Small intestine (tissue), 7 donors: ENCODE measurements at regions not wholly inside any gene's neighbourhood (a gene's known extent, or its start where the extent isn't known, plus 50 kb on each side); places are given as distances from the start of the nearest gene placed in this dataset.

Source experiments
- DNase-seq, 2 donors: peaks; one replicate each; pipeline versions ENCODE4 v3.0.0 to v3.0.0-alpha.2; 2013
- FAIRE-seq: peaks from 2 replicates; lab custom pipeline; 2012; peaks lifted over from hg19 to GRCh38; lab: Jason Lieb, UNC
- H3K27ac ChIP-seq, 3 donors: one replicate each; pipeline ENCODE4 v1.5.1; 2013; ENCODE audit warnings: low read length in 2 of 3, mild to moderate bottlenecking in 2 of 3, control low read depth in 1 of 3, inconsistent platforms in 1 of 3, low read depth in 1 of 3, moderate library complexity in 1 of 3
- H3K27me3 ChIP-seq, 3 donors: one replicate each; pipeline ENCODE4 v1.6.1; 2013; ENCODE audit warnings: low read length in 3 of 3, inconsistent platforms in 1 of 3; ENCODE audit not compliant: control insufficient read depth in 3 of 3, insufficient read depth in 3 of 3
- H3K36me3 ChIP-seq, 3 donors: one replicate each; pipeline ENCODE4 v1.6.1; 2013; ENCODE audit warnings: low read length in 3 of 3, inconsistent platforms in 1 of 3, low read depth in 1 of 3, mild to moderate bottlenecking in 1 of 3, moderate library complexity in 1 of 3; ENCODE audit not compliant: control insufficient read depth in 3 of 3, insufficient read depth in 2 of 3
- H3K4me1 ChIP-seq, 3 donors: one replicate each; pipeline ENCODE4 v1.6.1; 2013; ENCODE audit warnings: low read length in 2 of 3, inconsistent platforms in 1 of 3, low read depth in 1 of 3, mild to moderate bottlenecking in 1 of 3, moderate library complexity in 1 of 3; ENCODE audit not compliant: control insufficient read depth in 3 of 3, insufficient read depth in 2 of 3
- H3K4me3 ChIP-seq, 3 donors: one replicate each; pipeline ENCODE4 v1.5.1; 2013; ENCODE audit warnings: low read length in 3 of 3, control low read depth in 1 of 3, inconsistent platforms in 1 of 3, low read depth in 1 of 3, mild to moderate bottlenecking in 1 of 3, moderate library complexity in 1 of 3
- H3K9me3 ChIP-seq, 2 donors: one replicate each; pipeline ENCODE4 v1.6.1; 2013; ENCODE audit warnings: low read depth in 1 of 2, low read length in 1 of 2; ENCODE audit not compliant: control insufficient read depth in 2 of 2, insufficient read depth in 1 of 2
- WGBS, 3 donors: extraction: QIAGEN DNeasy Blood & Tissue Kit; methylation state at CpG; one replicate each; pipeline ENCODE4 v1.1.7; 2013; 5-methylcytosine and 5-hydroxymethylcytosine counted together
- donor health status: healthy with polysubstance abuse.
- donor health status: control.
- donor health status: control.
- donor health status: Bipolar disorder and iron deficiency.
- donor health status: healthy.

- Histone ChIP-seq H3K4me1 (no peaks in the 10 kb centered on the region), H3K27ac (no peak overlapping the region)
- FAIRE-seq, result no peak
These were observed 160.9 kb upstream of the NPY start for GRCh38 chr7:24123076-24123475.

GRCh38 chr7:24125765-24126164 is 158.2 kb upstream of the NPY start:
- peak in 1 of 2 donors; percentile 12 for DNase-seq
- no peak for FAIRE-seq
- Histone ChIP-seq H3K4me1 (peaks cover 0 to 4% (median 0%) of the 10 kb centered on the region in 3 donors), H3K27ac (no peak overlapping the region), H3K9me3 (no peaks in the 10 kb centered on the region), H3K27me3 (no peaks in the 10 kb centered on the region), H3K4me3 (no peak overlapping the region), H3K36me3 (no peaks in the 10 kb centered on the region)
- WGBS, 3 donors, result 83 to 91% (median 85%) methylated on average over 1 of the region's 1 CpG

More at GRCh38 chr7:24123076-24123475, 160.9 kb upstream of the NPY start:
- Histone ChIP-seq H3K36me3 (no peaks in the 10 kb centered on the region), H3K9me3 (peaks cover 0 to 1% of the 10 kb centered on the region in 2 donors), H3K27me3 (no peaks in the 10 kb centered on the region), H3K4me3 (no peak overlapping the region)
- DNase-seq, result no peak

GRCh38 chr7:24127930-24128329 is 156.1 kb upstream of the NPY start:
- H3K27ac ChIP-seq, result no peak overlapping the region
- H3K36me3 ChIP-seq, result no peaks in the 10 kb centered on the region
- 76 to 79% (median 79%) methylated on average over 3 of the region's 3 CpGs for WGBS, 3 donors
- no peak overlapping the region for H3K4me3 ChIP-seq
- H3K9me3 ChIP-seq, result no peaks in the 10 kb centered on the region
- FAIRE-seq, result no peak
- no peaks in the 10 kb centered on the region for H3K27me3 ChIP-seq
- H3K4me1 ChIP-seq, result peaks cover 0 to 4% (median 0%) of the 10 kb centered on the region in 3 donors
- DNase-seq, result no peak

DNA sequence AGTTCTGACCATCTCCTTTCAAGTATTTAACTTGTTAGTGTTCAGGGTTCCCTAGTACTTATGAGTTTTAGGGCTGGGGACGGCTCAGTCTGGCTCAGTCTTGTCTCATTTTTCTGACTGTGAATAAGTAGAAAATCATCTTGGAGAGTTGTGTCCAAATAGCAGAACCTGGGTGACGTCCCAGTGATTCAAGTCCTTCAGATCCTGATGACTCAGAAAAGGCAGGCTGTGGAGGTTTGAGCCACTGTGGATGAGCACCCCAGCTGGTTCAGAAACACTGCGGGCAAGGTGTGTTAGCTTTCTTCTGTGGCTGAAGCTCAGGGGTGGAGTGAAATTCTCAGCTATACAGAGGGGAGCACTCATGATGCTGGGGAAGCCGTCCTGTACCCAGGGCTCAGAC is 154.4 kb upstream of the NPY start:
- WGBS, 3 donors, result 82 to 87% (median 87%) methylated on average over 4 of the region's 4 CpGs
- FAIRE-seq, result no peak

GRCh38 chr7:24130631-24131030 is 153.4 kb upstream of the NPY start:
- Histone ChIP-seq H3K4me1 (peaks cover 4 to 20% (median 4%) of the 10 kb centered on the region in 3 donors), H3K4me3 (no peak overlapping the region), H3K27ac (no peak overlapping the region), H3K36me3 (no peaks in the 10 kb centered on the region), H3K27me3 (no peaks in the 10 kb centered on the region), H3K9me3 (no peaks in the 10 kb centered on the region)
- no peak for FAIRE-seq
- peak in 1 of 2 donors; percentile 59 for DNase-seq

More for the DNA sequence above, 154.4 kb upstream of the NPY start:
- Histone ChIP-seq H3K27me3 (no peaks in the 10 kb centered on the region), H3K4me3 (no peak overlapping the region), H3K36me3 (no peaks in the 10 kb centered on the region), H3K27ac (no peak overlapping the region), H3K9me3 (no peaks in the 10 kb centered on the region), H3K4me1 (peaks cover 0 to 11% (median 0%) of the 10 kb centered on the region in 3 donors)
- DNase-seq, result no peak

GRCh38 chr7:24133691-24134090 is 150.3 kb upstream of the NPY start:
- Histone ChIP-seq H3K27ac (no peak overlapping the region), H3K4me1 (peaks cover 4 to 20% (median 4%) of the 10 kb centered on the region in 3 donors), H3K36me3 (no peaks in the 10 kb centered on the region), H3K9me3 (no peaks in the 10 kb centered on the region), H3K27me3 (no peaks in the 10 kb centered on the region), H3K4me3 (no peak overlapping the region)
- whole genome bisulfite sequencing, 3 donors, result 61 to 84% (median 70%) methylated on average over 4 of the region's 4 CpGs
- DNase-seq (no peak), FAIRE-seq (no peak)

DNA sequence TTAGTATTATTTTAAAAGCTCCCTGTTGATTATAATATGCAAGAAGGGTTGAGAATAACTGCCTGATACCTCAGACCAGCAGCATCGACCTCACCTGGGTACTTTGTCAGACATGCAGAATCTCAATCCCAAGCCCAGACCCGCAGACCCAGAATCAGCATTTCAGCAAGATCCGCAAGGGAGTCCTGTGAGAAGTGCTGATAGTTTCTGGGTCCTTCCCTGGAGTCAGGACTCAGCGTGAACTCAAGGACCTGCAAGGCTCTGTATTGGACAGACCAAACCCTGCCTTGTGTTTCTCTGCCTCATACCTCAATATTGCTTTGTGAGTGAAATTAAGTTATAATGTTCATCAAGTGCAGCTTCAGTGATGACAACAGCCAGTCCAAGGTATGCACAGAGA is 149.5 kb upstream of the NPY start:
- Histone ChIP-seq H3K36me3 (no peaks in the 10 kb centered on the region), H3K27ac (peak overlapping the region in 1 of 3 donors; percentile 77), H3K4me1 (peaks cover 4 to 20% (median 4%) of the 10 kb centered on the region in 3 donors), H3K9me3 (no peaks in the 10 kb centered on the region), H3K27me3 (no peaks in the 10 kb centered on the region), H3K4me3 (no peak overlapping the region)
- DNase-seq (no peak), FAIRE-seq (no peak)
- WGBS, 3 donors, result 87 to 95% (median 89%) methylated on average over 4 of the region's 4 CpGs

GRCh38 chr7:24135003-24135817 is 148.8 kb upstream of the NPY start:
- Histone ChIP-seq H3K36me3 (no peaks in the 10 kb centered on the region), H3K4me3 (no peak overlapping the region), H3K4me1 (peaks cover 4 to 23% (median 4%) of the 10 kb centered on the region in 3 donors), H3K9me3 (no peaks in the 10 kb centered on the region), H3K27ac (peak overlapping the region in 2 of 3 donors; percentile 27 to 77), H3K27me3 (no peaks in the 10 kb centered on the region)
- DNase-seq (peak; percentile 82 to 93), FAIRE-seq (no peak)
- 37 to 55% (median 40%) methylated on average over 4 of the region's 4 CpGs for WGBS, 3 donors
